Spleen (tissue), 11 donors: ENCODE measurements at regions not wholly inside any gene's neighbourhood (a gene's known extent, or its start where the extent isn't known, plus 50 kb on each side); places are given as distances from the start of the nearest gene placed in this dataset.

Source experiments
- DNase-seq: peaks from one replicate; pipeline ENCODE4 v3.0.0-alpha.2; 2020
- H3K27ac ChIP-seq, 8 donors: fragments of 200-600 bp; sonication (generic) in 7 of 8; 1 replicate in 4 of 8; 2 replicates in 4 of 8; pipeline versions ENCODE4 v1.5.0 to v1.8.0; 2016 to 2021; ENCODE audit warnings: inconsistent platforms in 4 of 8, mild to moderate bottlenecking in 4 of 8, moderate library complexity in 1 of 8
- H3K27me3 ChIP-seq, 7 donors: fragments of 200-600 bp; sonication (generic) in 6 of 7; replicated peaks in 1 of 7; 1 replicate in 4 of 7; 2 replicates in 3 of 7; pipeline versions ENCODE4 v1.5.0 to v1.8.0; 2016 to 2021; ENCODE audit warnings: inconsistent platforms in 3 of 7, mild to moderate bottlenecking in 1 of 7
- H3K36me3 ChIP-seq, 6 donors: fragments of 200-600 bp; sonication (generic) in 5 of 6; 1 replicate in 4 of 6; 2 replicates in 2 of 6; pipeline versions ENCODE4 v1.5.0 to v1.8.0; 2016 to 2021; ENCODE audit warnings: inconsistent platforms in 2 of 6
- H3K4me1 ChIP-seq, 6 donors: fragments of 200-600 bp; sonication (generic) in 5 of 6; 1 replicate in 3 of 6; 2 replicates in 3 of 6; pipeline versions ENCODE4 v1.5.0 to v1.8.0; 2016 to 2021; ENCODE audit warnings: inconsistent platforms in 3 of 6
- H3K4me3 ChIP-seq, 8 donors: fragments of 200-600 bp; sonication (generic) in 7 of 8; 1 replicate in 4 of 8; 2 replicates in 4 of 8; pipeline versions ENCODE4 v1.5.0 to v1.8.0; 2016 to 2021; ENCODE audit warnings: inconsistent platforms in 4 of 8, mild to moderate bottlenecking in 4 of 8, moderate library complexity in 2 of 8
- H3K9me3 ChIP-seq, 8 donors: fragments of 200-600 bp; sonication (generic) in 7 of 8; 1 replicate in 4 of 8; 2 replicates in 4 of 8; pipeline versions ENCODE4 v1.5.0 to v1.8.0; 2016 to 2021; ENCODE audit warnings: inconsistent platforms in 4 of 8
- POLR2A ChIP-seq, 3 donors: fragments of 450-650 bp; IDR thresholded peaks; one replicate each; pipeline ENCODE4 v1.5.1; 2017; ENCODE audit warnings: antibody characterized with exemption in 3 of 3, mild to moderate bottlenecking in 1 of 3
- POLR2AphosphoS5 ChIP-seq, 3 donors: sonication (generic); formaldehyde crosslinking; IDR thresholded peaks; one replicate each; pipeline ENCODE4 v1.5.1; 2017; ENCODE audit warnings: antibody characterized with exemption in 3 of 3
- WGBS, 5 donors: extraction: QIAGEN DNeasy Blood & Tissue Kit in 3 of 5; methylation state at CpG; one replicate each; pipeline versions ENCODE4 v1.1.5 to v1.1.7; 2013 to 2018; 5-methylcytosine and 5-hydroxymethylcytosine counted together
- intact Hi-C: fragments of 100-400 bp; cut with DNase I; formaldehyde crosslinking; loops from one replicate; pipeline ENCODE4 v1.15.0; 2023; ENCODE audit warnings: low total_unique reads
- TF ChIP-seq, protein P1 (sequence below), 11 experiments: fragments of 200-600 bp in 7 of 11; fragments of 450-650 bp in 4 of 11; sonication (generic) in 4 of 11; IDR thresholded peaks in 8 of 11; conservative IDR thresholded peaks in 3 of 11; 1 replicate in 7 of 11; 2 replicates in 4 of 11; pipeline versions ENCODE4 v1.4.0 to v1.8.0; 2016 to 2021; ENCODE audit warnings: antibody characterized with exemption in 11 of 11, inconsistent platforms in 4 of 11, mild to moderate bottlenecking in 1 of 11
- donor health status: healthy with polysubstance abuse.
- donor health status: DM: no; HTN: no; CAD: no; lungs with moderate emphysema.
- donor health status: DM: no; HTN: no; CAD: no.
- donor health status: Bipolar disorder and iron deficiency.
- donor health status: healthy.
- donor health status: DM: no; HTN: no; CAD: no.
- donor health status: DM: yes; HTN: yes; CAD: no.

DNA sequence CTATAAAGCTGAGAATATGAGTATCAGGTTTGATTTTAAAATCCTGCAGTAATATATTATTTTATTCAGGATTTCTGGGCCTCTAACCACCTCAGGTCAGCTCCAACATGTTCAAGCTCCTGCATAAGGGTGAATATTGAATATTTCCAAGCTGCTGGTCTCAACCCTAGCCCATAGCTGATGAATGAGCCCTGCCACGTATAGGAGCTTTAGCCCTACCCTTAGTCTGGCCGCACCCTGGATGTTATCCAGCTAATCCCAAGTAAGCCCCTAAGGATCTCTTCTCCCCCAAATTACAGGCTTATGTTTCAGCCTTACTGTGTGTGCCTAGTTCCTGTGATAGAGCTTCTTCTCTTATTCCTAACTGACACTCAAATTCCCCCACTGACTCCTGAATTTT is 240.6 kb downstream of the KCTD12 start:
- Histone ChIP-seq H3K27ac (no peak overlapping the region), H3K27me3 (peaks cover 0 to 4% (median 0%) of the 10 kb centered on the region in 7 donors), H3K4me1 (no peaks in the 10 kb centered on the region), H3K4me3 (no peak overlapping the region), H3K36me3 (no peaks in the 10 kb centered on the region), H3K9me3 (no peaks in the 10 kb centered on the region)
- no peak for DNase-seq
- WGBS, 5 donors = 88 to 100% (median 93%) methylated on average over 2 of the region's 2 CpGs
- intact Hi-C loops = loop anchor here (5.0 kb wide), 1 partner anchor 793 kb away; no protein-coding TSS in a partner anchor
- no peak for TF ChIP-seq POLR2AphosphoS5 (IDR thresholded peaks at IDR 0.05)
- TF ChIP-seq, protein P1, sequence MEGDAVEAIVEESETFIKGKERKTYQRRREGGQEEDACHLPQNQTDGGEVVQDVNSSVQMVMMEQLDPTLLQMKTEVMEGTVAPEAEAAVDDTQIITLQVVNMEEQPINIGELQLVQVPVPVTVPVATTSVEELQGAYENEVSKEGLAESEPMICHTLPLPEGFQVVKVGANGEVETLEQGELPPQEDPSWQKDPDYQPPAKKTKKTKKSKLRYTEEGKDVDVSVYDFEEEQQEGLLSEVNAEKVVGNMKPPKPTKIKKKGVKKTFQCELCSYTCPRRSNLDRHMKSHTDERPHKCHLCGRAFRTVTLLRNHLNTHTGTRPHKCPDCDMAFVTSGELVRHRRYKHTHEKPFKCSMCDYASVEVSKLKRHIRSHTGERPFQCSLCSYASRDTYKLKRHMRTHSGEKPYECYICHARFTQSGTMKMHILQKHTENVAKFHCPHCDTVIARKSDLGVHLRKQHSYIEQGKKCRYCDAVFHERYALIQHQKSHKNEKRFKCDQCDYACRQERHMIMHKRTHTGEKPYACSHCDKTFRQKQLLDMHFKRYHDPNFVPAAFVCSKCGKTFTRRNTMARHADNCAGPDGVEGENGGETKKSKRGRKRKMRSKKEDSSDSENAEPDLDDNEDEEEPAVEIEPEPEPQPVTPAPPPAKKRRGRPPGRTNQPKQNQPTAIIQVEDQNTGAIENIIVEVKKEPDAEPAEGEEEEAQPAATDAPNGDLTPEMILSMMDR (IDR thresholded peaks at IDR 0.05 in 8 of 11, conservative IDR thresholded peaks at IDR 0.05 in 3 of 11) = no peak
- no peak for TF ChIP-seq POLR2A (IDR thresholded peaks at IDR 0.05)

DNA sequence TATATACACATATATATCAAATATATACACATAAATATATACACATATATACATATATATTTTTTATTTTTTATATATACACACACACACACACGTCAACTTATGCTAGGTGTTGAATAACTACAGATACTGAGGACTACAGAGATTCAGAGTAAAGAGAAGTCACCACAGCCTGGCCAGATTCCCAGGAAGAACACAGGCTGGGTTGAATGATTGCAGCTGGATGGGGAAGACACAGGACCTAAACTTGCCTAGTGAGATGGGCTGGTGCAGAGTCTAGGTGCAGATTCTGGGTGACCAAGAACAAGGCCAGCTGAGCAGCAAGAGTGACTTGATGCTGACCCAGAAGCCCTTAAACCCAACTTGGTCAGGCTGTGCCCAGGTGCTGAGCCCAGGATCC is 241.3 kb downstream of the KCTD12 start:
- intact Hi-C loops = loop anchor here (5.0 kb wide), 1 partner anchor 793 kb away; no protein-coding TSS in a partner anchor

GRCh38 chr13:76643596-76643995 is 242.6 kb downstream of the KCTD12 start:
- no peak overlapping the region for H3K27ac ChIP-seq
- no peaks in the 10 kb centered on the region for H3K4me1 ChIP-seq
- H3K9me3 ChIP-seq = no peaks in the 10 kb centered on the region
- H3K27me3 ChIP-seq = peaks cover 0 to 4% (median 0%) of the 10 kb centered on the region in 7 donors
- H3K36me3 ChIP-seq = no peaks in the 10 kb centered on the region
- 70 to 87% (median 82%) methylated on average over 4 of the region's 4 CpGs for WGBS, 5 donors
- DNase-seq = no peak
- TF ChIP-seq, protein P1 (IDR thresholded peaks at IDR 0.05 in 8 of 11, conservative IDR thresholded peaks at IDR 0.05 in 3 of 11) = no peak
- TF ChIP-seq POLR2AphosphoS5 (IDR thresholded peaks at IDR 0.05) (no peak), POLR2A (IDR thresholded peaks at IDR 0.05) (no peak)
- H3K4me3 ChIP-seq = no peak overlapping the region
- intact Hi-C loops = no loop called here

More for the DNA sequence above, 241.3 kb downstream of the KCTD12 start:
- no peaks in the 10 kb centered on the region for H3K4me1 ChIP-seq
- H3K9me3 ChIP-seq = no peaks in the 10 kb centered on the region
- no peak for TF ChIP-seq POLR2AphosphoS5 (IDR thresholded peaks at IDR 0.05)
- no peak for TF ChIP-seq POLR2A (IDR thresholded peaks at IDR 0.05)
- TF ChIP-seq, protein P1 (IDR thresholded peaks at IDR 0.05 in 8 of 11, conservative IDR thresholded peaks at IDR 0.05 in 3 of 11) = no peak
- peaks cover 0 to 4% (median 0%) of the 10 kb centered on the region in 7 donors for H3K27me3 ChIP-seq
- no peak overlapping the region for H3K4me3 ChIP-seq
- WGBS, 5 donors = 0 to 40% (median 0%) methylated on average over 1 of the region's 1 CpG
- H3K27ac ChIP-seq = no peak overlapping the region
- DNase-seq = no peak
- no peaks in the 10 kb centered on the region for H3K36me3 ChIP-seq

- Histone ChIP-seq H3K4me3 (no peak overlapping the region), H3K36me3 (no peaks in the 10 kb centered on the region), H3K27ac (no peak overlapping the region), H3K9me3 (no peaks in the 10 kb centered on the region), H3K27me3 (no peaks in the 10 kb centered on the region), H3K4me1 (no peaks in the 10 kb centered on the region)
- TF ChIP-seq POLR2AphosphoS5 (IDR thresholded peaks at IDR 0.05) (no peak), POLR2A (IDR thresholded peaks at IDR 0.05) (no peak)
- TF ChIP-seq, protein P1 (IDR thresholded peaks at IDR 0.05 in 8 of 11, conservative IDR thresholded peaks at IDR 0.05 in 3 of 11) = no peak
- DNase-seq = no peak
- WGBS, 5 donors = 85 to 96% (median 90%) methylated on average over 1 of the region's 1 CpG
- intact Hi-C loops = no loop called here
These were observed 245.1 kb downstream of the KCTD12 start for GRCh38 chr13:76641056-76641455.
